CD14-positive monocyte (primary cell): ENCODE measurements at regions not wholly inside any gene's neighbourhood (a gene's known extent, or its start where the extent isn't known, plus 50 kb on each side); places are given as distances from the start of the nearest gene placed in this dataset.
A peak's percentile ranks its signal among the peaks of the same experiment; 100 is the strongest.

Source experiments
- DNase-seq, 3 donors: peaks; one replicate each; pipeline ENCODE4 v3.0.0-alpha.2; 2011 to 2022
- H2AFZ ChIP-seq: 2 replicates; pipeline ENCODE4 v1.6.0; 2012; ENCODE audit warnings: mild to moderate bottlenecking, low read depth, low read length, inconsistent platforms; ENCODE audit not compliant: insufficient read depth, poor library complexity, severe bottlenecking
- H3K27ac ChIP-seq, 2 donors: 1 replicate in 1 of 2; 2 replicates in 1 of 2; pipeline ENCODE4 v1.5.1; 2012 to 2013; ENCODE audit warnings: low read length in 2 of 2, control low read depth in 1 of 2, inconsistent platforms in 1 of 2, low read depth in 1 of 2, mild to moderate bottlenecking in 1 of 2
- H3K27me3 ChIP-seq, 2 donors: one replicate each; pipeline versions ENCODE4 v1.6.0 to v1.6.1; 2011 to 2013; ENCODE audit warnings: low read length in 2 of 2; ENCODE audit not compliant: control insufficient read depth in 2 of 2, insufficient read depth in 2 of 2
- H3K36me3 ChIP-seq, 2 donors: replicated peaks in 1 of 2; 1 replicate in 1 of 2; 2 replicates in 1 of 2; pipeline versions ENCODE4 v1.5.1 to v1.6.1; 2012 to 2013; ENCODE audit warnings: low read length in 2 of 2, control low read depth in 1 of 2, inconsistent platforms in 1 of 2, mild to moderate bottlenecking in 1 of 2; ENCODE audit not compliant: insufficient read depth in 2 of 2, control insufficient read depth in 1 of 2
- H3K4me1 ChIP-seq, 2 donors: 1 replicate in 1 of 2; 2 replicates in 1 of 2; pipeline versions ENCODE4 v1.5.1 to v1.6.1; 2012 to 2013; ENCODE audit warnings: low read length in 2 of 2, control low read depth in 1 of 2, inconsistent platforms in 1 of 2, mild to moderate bottlenecking in 1 of 2, moderate library complexity in 1 of 2; ENCODE audit not compliant: insufficient read depth in 2 of 2, control insufficient read depth in 1 of 2
- H3K4me2 ChIP-seq: replicated peaks from 2 replicates; pipeline ENCODE3; 2012; ENCODE audit warnings: low read length, moderate library complexity, mild to moderate bottlenecking; ENCODE audit not compliant: poor library complexity, severe bottlenecking; ENCODE audit errors: extremely low read depth
- H3K4me3 ChIP-seq, 3 experiments: fragments of 200-600 bp in 1 of 3; sonication (generic) in 1 of 3; replicated peaks in 1 of 3; 1 replicate in 2 of 3; 2 replicates in 1 of 3; pipeline ENCODE4 v1.5.1; 2011 to 2013; ENCODE audit warnings: low read length in 3 of 3, mild to moderate bottlenecking in 3 of 3, control low read depth in 2 of 3, low read depth in 2 of 3, inconsistent platforms in 1 of 3, moderate library complexity in 1 of 3
- H3K79me2 ChIP-seq: 2 replicates; pipeline ENCODE4 v1.6.0; 2012; ENCODE audit warnings: mild to moderate bottlenecking, control low read depth, inconsistent platforms, low read length, moderate library complexity; ENCODE audit not compliant: insufficient read depth
- H3K9ac ChIP-seq: 2 replicates; pipeline ENCODE4 v1.6.0; 2017; ENCODE audit warnings: low read length, mild to moderate bottlenecking; ENCODE audit not compliant: insufficient read depth, poor library complexity, severe bottlenecking
- H3K9me3 ChIP-seq, 2 donors: replicated peaks in 1 of 2; 1 replicate in 1 of 2; 2 replicates in 1 of 2; pipeline versions ENCODE4 v1.5.1 to v1.6.1; 2012 to 2013; ENCODE audit warnings: low read length in 2 of 2, control low read depth in 1 of 2; ENCODE audit not compliant: control insufficient read depth in 1 of 2, insufficient read depth in 1 of 2
- H4K20me1 ChIP-seq: 2 replicates; pipeline ENCODE4 v1.6.0; 2012; ENCODE audit warnings: mild to moderate bottlenecking, low read length, control low read depth, moderate library complexity; ENCODE audit not compliant: insufficient read depth
- H3K27ac Mint-ChIP-seq, 7 donors: one replicate each; pipeline ENCODE4 v1.8.0; 2020; ENCODE audit warnings: mild to moderate bottlenecking in 7 of 7, mixed read lengths in 7 of 7, moderate library complexity in 6 of 7, inconsistent platforms in 2 of 7
- H3K27me3 Mint-ChIP-seq, 3 donors: one replicate each; pipeline ENCODE4 v1.8.0; 2021 to 2022; ENCODE audit warnings: low read depth in 3 of 3, mild to moderate bottlenecking in 3 of 3, mixed read lengths in 3 of 3, moderate library complexity in 3 of 3, inconsistent platforms in 1 of 3
- H3K36me3 Mint-ChIP-seq, 2 donors: one replicate each; pipeline ENCODE4 v1.8.0; 2020; ENCODE audit warnings: mixed read lengths in 2 of 2, inconsistent platforms in 1 of 2, mild to moderate bottlenecking in 1 of 2
- H3K4me1 Mint-ChIP-seq: one replicate; pipeline ENCODE4 v1.8.0; 2020; ENCODE audit warnings: mild to moderate bottlenecking, mixed read lengths
- H3K4me3 Mint-ChIP-seq, 2 donors: one replicate each; pipeline ENCODE4 v1.8.0; 2020; ENCODE audit warnings: mild to moderate bottlenecking in 2 of 2, mixed read lengths in 2 of 2, moderate library complexity in 1 of 2
- H3K9me3 Mint-ChIP-seq, 7 donors: one replicate each; pipeline ENCODE4 v1.8.0; 2020 to 2022; ENCODE audit warnings: mixed read lengths in 7 of 7, mild to moderate bottlenecking in 6 of 7, moderate library complexity in 6 of 7, inconsistent platforms in 2 of 7
- CTCF ChIP-seq: fragments of 200-600 bp; IDR thresholded peaks from one replicate; pipeline ENCODE4 v1.8.0; 2022; ENCODE audit warnings: antibody characterized with exemption, mild to moderate bottlenecking
- whole genome bisulfite sequencing: methylation state at CpG from one replicate; pipeline ENCODE4 v1.1.5; 2013; ENCODE audit warnings: missing lambda C conversion rate; ENCODE audit not compliant: insufficient coverage; 5-methylcytosine and 5-hydroxymethylcytosine counted together
- intact Hi-C, 2 donors: fragments of 100-400 bp; cut with micrococcal nuclease; formaldehyde crosslinking; loops; one replicate each; pipeline versions ENCODE4 v1.15.0 to v1.15.1; 2023

GRCh38 chr18:61748004-61748403 lies 144.8 kb downstream of the RNF152 start:
- H3K36me3 Mint-ChIP-seq, result no peaks in the 10 kb centered on the region
- Histone ChIP-seq H2AFZ (no peak overlapping the region), H3K27me3 (no peaks in the 10 kb centered on the region), H3K4me1 (no peaks in the 10 kb centered on the region), H3K36me3 (no peaks in the 10 kb centered on the region), H3K9me3 (no peaks in the 10 kb centered on the region), H4K20me1 (no peaks in the 10 kb centered on the region), H3K27ac (no peak overlapping the region), H3K9ac (no peak overlapping the region), H3K4me3 (no peak overlapping the region), H3K79me2 (no peaks in the 10 kb centered on the region), H3K4me2 (no peak overlapping the region)
- intact Hi-C loops, result no loop called here
- peaks cover 0 to 2% (median 0%) of the 10 kb centered on the region in 7 donors for H3K9me3 Mint-ChIP-seq
- no peak overlapping the region for H3K27ac Mint-ChIP-seq
- peaks cover 5 to 11% (median 5%) of the 10 kb centered on the region in 3 donors for H3K27me3 Mint-ChIP-seq
- no peak for TF ChIP-seq CTCF
- no peak for DNase-seq
- no peak overlapping the region for H3K4me3 Mint-ChIP-seq
- 92% methylated on average over 10 of the region's 10 CpGs for WGBS
- peaks cover 2% of the 10 kb centered on the region for H3K4me1 Mint-ChIP-seq

GRCh38 chr18:61743775-61744531 lies 148.9 kb downstream of the RNF152 start:
- no peaks in the 10 kb centered on the region for H3K9me3 ChIP-seq
- no peak overlapping the region for H3K4me2 ChIP-seq
- H3K4me1 ChIP-seq, result peaks cover 5 to 7% of the 10 kb centered on the region in 2 donors
- no peaks in the 10 kb centered on the region for H3K36me3 ChIP-seq
- Mint-ChIP-seq H3K27me3 (peaks cover 2 to 14% (median 8%) of the 10 kb centered on the region in 3 donors), H3K36me3 (peaks cover 4% of the 10 kb centered on the region in 2 donors), H3K27ac (peak overlapping the region in 1 of 7 donors; percentile 36), H3K4me3 (no peak overlapping the region), H3K4me1 (peaks cover 13% of the 10 kb centered on the region), H3K9me3 (peaks cover 0 to 7% (median 1%) of the 10 kb centered on the region in 7 donors)
- H4K20me1 ChIP-seq, result no peaks in the 10 kb centered on the region
- no CpG with 5 or more reads among the region's 4 CpGs for WGBS
- no peak overlapping the region for H3K27ac ChIP-seq
- H3K4me3 ChIP-seq, result no peak overlapping the region
- H3K9ac ChIP-seq, result no peak overlapping the region
- intact Hi-C loops, result no loop called here
- H2AFZ ChIP-seq, result no peak overlapping the region
- no peak for TF ChIP-seq CTCF
- no peaks in the 10 kb centered on the region for H3K27me3 ChIP-seq
- DNase-seq, result no peak
- H3K79me2 ChIP-seq, result no peaks in the 10 kb centered on the region
